K562 (cell line): ENCODE measurements at regions not wholly inside any gene's neighbourhood (a gene's known extent, or its start where the extent isn't known, plus 50 kb on each side); places are given as distances from the start of the nearest gene placed in this dataset.
"Not testable (repeated sequence)": the region's sequence is repeated elsewhere in the genome, so short reads cannot be mapped to it uniquely, and the experiment has no call there.

ENCODE experiments used
- ATAC-seq: fragments of 200-7000 bp; cut with Tn5 transposase; 3 replicates; pipeline ENCODE4 v1.9.1; 2020; ENCODE audit warnings: moderate library complexity
- BruUV-seq: library from RNA; stranded (reverse); fragments of 400-500 nt; replicated peaks from 2 replicates; lab custom pipeline; 2021; lab: Mats Ljungman, UMichigan
- CTCF ChIA-PET: fragments of 300-600 bp; formaldehyde crosslinking; extraction: SDS; loops from one replicate; lab custom pipeline; 2021; ENCODE audit warnings: low intra/inter-chr PET ratio; lab: Yijun Ruan, JAX
- POLR2A ChIA-PET: fragments of 300-600, 350-650 bp; sonication (Branson Sonifier 250); formaldehyde crosslinking; extraction: SDS; loops from one replicate; lab custom pipeline; 2021; ENCODE audit warnings: antibody characterized with exemption, inconsistent platforms; lab: Yijun Ruan, JAX
- DNase-seq, 4 experiments: peaks; one replicate each; pipeline versions ENCODE4 v3.0.0 to v3.0.0-alpha.2; 2011 to 2018; ENCODE audit warnings: low spot score in 3 of 4, mixed read lengths in 3 of 4; ENCODE audit errors: extremely low read depth in 1 of 4
- FAIRE-seq: peaks from 2 replicates; lab custom pipeline; 2011; peaks lifted over from hg19 to GRCh38; lab: Jason Lieb, UNC
- H2AFZ ChIP-seq: 2 replicates; pipeline ENCODE4 v1.6.0; 2011; ENCODE audit warnings: low read depth, low read length, control low read depth, inconsistent platforms
- H3K27ac ChIP-seq: fragments of 200-600 bp; 3 replicates; pipeline ENCODE4 v1.8.0; 2011; ENCODE audit warnings: low read depth, mild to moderate bottlenecking, control low read depth, inconsistent platforms, low read length, moderate library complexity, mixed read lengths; ENCODE audit errors: extremely low read depth
- H3K27me3 ChIP-seq, 2 experiments: fragments of 300-600 bp in 1 of 2; 2 replicates in 1 of 2; 3 replicates in 1 of 2; pipeline versions ENCODE4 v1.6.0 to v1.8.0; 2011; ENCODE audit warnings: inconsistent platforms in 2 of 2, low read length in 2 of 2, mild to moderate bottlenecking in 1 of 2, mixed read lengths in 1 of 2, moderate library complexity in 1 of 2; ENCODE audit not compliant: control insufficient read depth in 2 of 2, insufficient read depth in 2 of 2
- H3K36me3 ChIP-seq: fragments of 300-600 bp; 3 replicates; pipeline ENCODE4 v1.8.0; 2011; ENCODE audit warnings: mild to moderate bottlenecking, low read length, inconsistent platforms; ENCODE audit not compliant: control insufficient read depth, insufficient read depth
- H3K4me1 ChIP-seq, 2 experiments: fragments of 200-600 bp in 1 of 2; replicated peaks in 1 of 2; 2 replicates in 1 of 2; 3 replicates in 1 of 2; pipeline versions ENCODE4 v1.5.1 to v1.8.0; 2011; ENCODE audit warnings: inconsistent platforms in 2 of 2, low read length in 2 of 2, mild to moderate bottlenecking in 1 of 2, mixed read lengths in 1 of 2, moderate library complexity in 1 of 2; ENCODE audit not compliant: control insufficient read depth in 2 of 2, insufficient read depth in 2 of 2
- H3K4me2 ChIP-seq: 2 replicates; pipeline ENCODE4 v1.6.1; 2011; ENCODE audit warnings: low read length, control low read depth, inconsistent platforms, mixed read lengths; ENCODE audit not compliant: insufficient read depth
- H3K4me3 ChIP-seq: fragments of 200-600 bp; sonication (generic), shearing (Covaris generic); 2 replicates; pipeline ENCODE4 v1.5.1; 2016; ENCODE audit warnings: control low read depth, inconsistent platforms
- H3K79me2 ChIP-seq: fragments of 200-600 bp; 3 replicates; pipeline ENCODE4 v1.8.0; 2011; ENCODE audit warnings: low read length, inconsistent platforms; ENCODE audit not compliant: control insufficient read depth, insufficient read depth
- H3K9ac ChIP-seq, 2 experiments: 2 replicates each; pipeline versions ENCODE4 v1.6.0 to v1.6.1; 2011; ENCODE audit warnings: low read depth in 2 of 2, low read length in 2 of 2, control low read depth in 1 of 2, inconsistent platforms in 1 of 2, mild to moderate bottlenecking in 1 of 2, mixed read lengths in 1 of 2; ENCODE audit not compliant: insufficient read depth in 1 of 2
- H3K9me1 ChIP-seq: one replicate; pipeline ENCODE4 v1.6.0; 2011; ENCODE audit warnings: inconsistent platforms, mild to moderate bottlenecking, low read length, moderate library complexity; ENCODE audit not compliant: control insufficient read depth, insufficient read depth
- H3K9me3 ChIP-seq: replicated peaks from 2 replicates; pipeline ENCODE4 v1.5.1; 2011; ENCODE audit warnings: low read depth, low read length, inconsistent platforms; ENCODE audit not compliant: control insufficient read depth, insufficient read depth
- H4K20me1 ChIP-seq: replicated peaks from 2 replicates; pipeline ENCODE4 v1.6.1; 2011; ENCODE audit warnings: low read length, inconsistent platforms, mixed read lengths; ENCODE audit not compliant: control insufficient read depth, insufficient read depth
- NCOA2 ChIP-seq, 2 experiments: fragments of 450-650 bp; IDR thresholded peaks; 2 replicates each; pipeline ENCODE4 v1.6.1; 2018; ENCODE audit warnings: mild to moderate bottlenecking in 2 of 2, moderate library complexity in 1 of 2; ENCODE audit not compliant: partially characterized antibody in 2 of 2
- SMAD3 ChIP-seq: fragments of 450-650 bp; formaldehyde crosslinking; conservative IDR thresholded peaks from 2 replicates; pipeline ENCODE4 v1.4.0; 2020; ENCODE audit warnings: mild to moderate bottlenecking
- ZBTB43 ChIP-seq: sonication (generic); formaldehyde crosslinking; IDR thresholded peaks from 2 replicates; pipeline ENCODE4 v1.8.0; 2023; ENCODE audit warnings: mild to moderate bottlenecking, missing genetic modification reagents
- ZNF174 ChIP-seq: fragments of 250-450 bp; sonication (Bioruptor Pico); IDR thresholded peaks from 2 replicates; pipeline ENCODE4 v1.4.0; 2020; ENCODE audit warnings: mild to moderate bottlenecking
- WGBS: fragments of 100-300 bp; shearing (Covaris generic); methylation state at CpG from one replicate; pipeline ENCODE4 v1.1.6; 2016; ENCODE audit warnings: low coverage, mixed read lengths; ENCODE audit not compliant: insufficient coverage; ENCODE audit errors: missing lambda C conversion rate; 5-methylcytosine and 5-hydroxymethylcytosine counted together
- in situ Hi-C: fragments of 300-500 bp; cut with MboI; formaldehyde crosslinking; loops from 4 replicates; pipeline ENCODE4 v1.15.0; 2018; ENCODE audit warnings: inconsistent platforms, mixed read lengths
- intact Hi-C: fragments of 100-400 bp; cut with micrococcal nuclease; formaldehyde crosslinking; loops from 2 replicates; pipeline ENCODE4 v1.14.2; 2022
- TF ChIP-seq, protein P1 (sequence below): sonication (generic); formaldehyde crosslinking; IDR thresholded peaks from 2 replicates; pipeline ENCODE4 v1.8.0; 2023; ENCODE audit warnings: missing genetic modification reagents, mild to moderate bottlenecking, borderline replicate concordance

DNA sequence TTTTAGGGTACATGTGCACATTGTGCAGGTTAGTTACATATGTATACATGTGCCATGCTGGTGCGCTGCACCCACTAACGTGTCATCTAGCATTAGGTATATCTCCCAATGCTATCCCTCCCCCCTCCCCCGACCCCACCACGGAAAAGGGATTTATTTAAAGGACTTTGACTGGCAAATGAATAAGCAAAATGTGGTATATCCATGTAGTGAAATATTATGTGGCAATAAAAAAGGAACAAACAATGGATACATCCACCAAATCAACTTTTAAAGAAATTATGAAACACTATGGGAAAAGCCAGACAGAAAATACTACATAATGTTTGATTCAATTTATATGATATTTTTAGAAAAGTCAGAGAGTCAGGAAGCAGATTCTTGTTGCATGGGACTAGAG lies 156.5 kb downstream of the TTC8 start:
- DNase-seq, H3K9me1 ChIP-seq, FAIRE-seq, BruUV-seq, H3K4me2 ChIP-seq, H3K36me3 ChIP-seq, H3K27ac ChIP-seq, ATAC-seq, H3K9ac ChIP-seq, H2AFZ ChIP-seq, in situ Hi-C loops, intact Hi-C loops, H3K79me2 ChIP-seq, H3K27me3 ChIP-seq, POLR2A ChIA-PET, H3K4me3 ChIP-seq, H3K4me1 ChIP-seq, CTCF ChIA-PET, H3K9me3 ChIP-seq, H4K20me1 ChIP-seq: not testable (repeated sequence)
- no CpG with 5 or more reads among the region's 4 CpGs for WGBS

- FAIRE-seq: no peak
These were observed 157.5 kb downstream of the TTC8 start for GRCh38 chr14:88981948-88982347.

More at GRCh38 chr14:88981948-88982347, 157.5 kb downstream of the TTC8 start:
- no peaks in the 10 kb centered on the region for H3K9me3 ChIP-seq
- no peaks in the 10 kb centered on the region for H3K9me1 ChIP-seq
- H3K27me3 ChIP-seq: no peaks in the 10 kb centered on the region
- TF ChIP-seq, protein P1, sequence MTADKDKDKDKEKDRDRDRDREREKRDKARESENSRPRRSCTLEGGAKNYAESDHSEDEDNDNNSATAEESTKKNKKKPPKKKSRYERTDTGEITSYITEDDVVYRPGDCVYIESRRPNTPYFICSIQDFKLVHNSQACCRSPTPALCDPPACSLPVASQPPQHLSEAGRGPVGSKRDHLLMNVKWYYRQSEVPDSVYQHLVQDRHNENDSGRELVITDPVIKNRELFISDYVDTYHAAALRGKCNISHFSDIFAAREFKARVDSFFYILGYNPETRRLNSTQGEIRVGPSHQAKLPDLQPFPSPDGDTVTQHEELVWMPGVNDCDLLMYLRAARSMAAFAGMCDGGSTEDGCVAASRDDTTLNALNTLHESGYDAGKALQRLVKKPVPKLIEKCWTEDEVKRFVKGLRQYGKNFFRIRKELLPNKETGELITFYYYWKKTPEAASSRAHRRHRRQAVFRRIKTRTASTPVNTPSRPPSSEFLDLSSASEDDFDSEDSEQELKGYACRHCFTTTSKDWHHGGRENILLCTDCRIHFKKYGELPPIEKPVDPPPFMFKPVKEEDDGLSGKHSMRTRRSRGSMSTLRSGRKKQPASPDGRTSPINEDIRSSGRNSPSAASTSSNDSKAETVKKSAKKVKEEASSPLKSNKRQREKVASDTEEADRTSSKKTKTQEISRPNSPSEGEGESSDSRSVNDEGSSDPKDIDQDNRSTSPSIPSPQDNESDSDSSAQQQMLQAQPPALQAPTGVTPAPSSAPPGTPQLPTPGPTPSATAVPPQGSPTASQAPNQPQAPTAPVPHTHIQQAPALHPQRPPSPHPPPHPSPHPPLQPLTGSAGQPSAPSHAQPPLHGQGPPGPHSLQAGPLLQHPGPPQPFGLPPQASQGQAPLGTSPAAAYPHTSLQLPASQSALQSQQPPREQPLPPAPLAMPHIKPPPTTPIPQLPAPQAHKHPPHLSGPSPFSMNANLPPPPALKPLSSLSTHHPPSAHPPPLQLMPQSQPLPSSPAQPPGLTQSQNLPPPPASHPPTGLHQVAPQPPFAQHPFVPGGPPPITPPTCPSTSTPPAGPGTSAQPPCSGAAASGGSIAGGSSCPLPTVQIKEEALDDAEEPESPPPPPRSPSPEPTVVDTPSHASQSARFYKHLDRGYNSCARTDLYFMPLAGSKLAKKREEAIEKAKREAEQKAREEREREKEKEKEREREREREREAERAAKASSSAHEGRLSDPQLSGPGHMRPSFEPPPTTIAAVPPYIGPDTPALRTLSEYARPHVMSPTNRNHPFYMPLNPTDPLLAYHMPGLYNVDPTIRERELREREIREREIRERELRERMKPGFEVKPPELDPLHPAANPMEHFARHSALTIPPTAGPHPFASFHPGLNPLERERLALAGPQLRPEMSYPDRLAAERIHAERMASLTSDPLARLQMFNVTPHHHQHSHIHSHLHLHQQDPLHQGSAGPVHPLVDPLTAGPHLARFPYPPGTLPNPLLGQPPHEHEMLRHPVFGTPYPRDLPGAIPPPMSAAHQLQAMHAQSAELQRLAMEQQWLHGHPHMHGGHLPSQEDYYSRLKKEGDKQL: no peak
- no peak for TF ChIP-seq SMAD3 (CRISPR knock-in tag)
- TF ChIP-seq ZBTB43 (CRISPR knock-in tag): no peak
- no peak for TF ChIP-seq NCOA2 (IDR thresholded peaks at IDR 0.05; ENCODE audit: partially characterized antibody in 2 of 2)
- no peak for TF ChIP-seq ZNF174 (CRISPR knock-in tag)
- CTCF ChIA-PET: no interaction called here
- BruUV-seq: no TSS peak
- no peak overlapping the region for H3K27ac ChIP-seq
- H4K20me1 ChIP-seq: no peaks in the 10 kb centered on the region
- H2AFZ ChIP-seq: no peak overlapping the region
- no peak overlapping the region for H3K9ac ChIP-seq
- ATAC-seq (no peak), DNase-seq (no peak)
- H3K79me2 ChIP-seq: no peaks in the 10 kb centered on the region
- 3% methylated on average over 4 of the region's 4 CpGs for WGBS
- POLR2A ChIA-PET: no interaction called here
- H3K4me2 ChIP-seq: no peak overlapping the region
- no peak overlapping the region for H3K4me3 ChIP-seq
- H3K36me3 ChIP-seq: no peaks in the 10 kb centered on the region
- intact Hi-C loops: no loop called here
- H3K4me1 ChIP-seq: no peaks in the 10 kb centered on the region; a peak in 1 of 5 replicates
- in situ Hi-C loops: no loop called here
